HFF-Myc (cell line): ENCODE measurements at regions not wholly inside any gene's neighbourhood (a gene's known extent, or its start where the extent isn't known, plus 50 kb on each side); places are given as distances from the start of the nearest gene placed in this dataset.
"Not testable (repeated sequence)": the region's sequence is repeated elsewhere in the genome, so short reads cannot be mapped to it uniquely, and the experiment has no call there.

Experiments
- DNase-seq: peaks from one replicate; pipeline ENCODE4 v3.0.0-alpha.2; 2011; ENCODE audit warnings: low read depth; ENCODE audit errors: extremely low read depth
- H3K4me3 ChIP-seq: replicated peaks from 2 replicates; pipeline ENCODE4 v1.5.1; 2011; ENCODE audit warnings: low read depth, mild to moderate bottlenecking, control low read depth, low read length
- TF ChIP-seq, protein P1 (sequence below): IDR thresholded peaks from 2 replicates; pipeline ENCODE4 v1.5.1; 2012; ENCODE audit warnings: mild to moderate bottlenecking, low read depth, low read length, control low read depth; ENCODE audit errors: missing control alignments

DNA sequence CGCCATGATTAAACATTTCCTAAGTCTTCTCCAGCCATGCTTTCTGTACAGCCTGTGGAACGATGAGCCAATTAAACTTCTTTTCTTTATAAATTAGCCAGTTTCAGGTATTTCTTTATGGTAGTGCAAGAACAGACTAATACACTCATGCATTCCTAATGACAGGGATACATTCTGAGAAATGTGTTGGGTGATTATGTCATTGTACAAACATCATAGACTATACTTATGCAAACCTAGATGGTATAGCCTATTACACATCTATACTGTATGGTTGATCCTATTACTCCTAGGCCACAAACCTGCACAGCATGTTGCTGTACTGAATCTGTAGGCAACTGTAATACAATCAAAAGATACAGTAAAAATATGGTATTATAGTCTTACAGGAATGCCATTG is 83.1 kb downstream of the ATOH1 start:
- DNase-seq = no peak
- no peak overlapping the region for H3K4me3 ChIP-seq
- TF ChIP-seq, protein P1, sequence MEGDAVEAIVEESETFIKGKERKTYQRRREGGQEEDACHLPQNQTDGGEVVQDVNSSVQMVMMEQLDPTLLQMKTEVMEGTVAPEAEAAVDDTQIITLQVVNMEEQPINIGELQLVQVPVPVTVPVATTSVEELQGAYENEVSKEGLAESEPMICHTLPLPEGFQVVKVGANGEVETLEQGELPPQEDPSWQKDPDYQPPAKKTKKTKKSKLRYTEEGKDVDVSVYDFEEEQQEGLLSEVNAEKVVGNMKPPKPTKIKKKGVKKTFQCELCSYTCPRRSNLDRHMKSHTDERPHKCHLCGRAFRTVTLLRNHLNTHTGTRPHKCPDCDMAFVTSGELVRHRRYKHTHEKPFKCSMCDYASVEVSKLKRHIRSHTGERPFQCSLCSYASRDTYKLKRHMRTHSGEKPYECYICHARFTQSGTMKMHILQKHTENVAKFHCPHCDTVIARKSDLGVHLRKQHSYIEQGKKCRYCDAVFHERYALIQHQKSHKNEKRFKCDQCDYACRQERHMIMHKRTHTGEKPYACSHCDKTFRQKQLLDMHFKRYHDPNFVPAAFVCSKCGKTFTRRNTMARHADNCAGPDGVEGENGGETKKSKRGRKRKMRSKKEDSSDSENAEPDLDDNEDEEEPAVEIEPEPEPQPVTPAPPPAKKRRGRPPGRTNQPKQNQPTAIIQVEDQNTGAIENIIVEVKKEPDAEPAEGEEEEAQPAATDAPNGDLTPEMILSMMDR = no peak

DNA sequence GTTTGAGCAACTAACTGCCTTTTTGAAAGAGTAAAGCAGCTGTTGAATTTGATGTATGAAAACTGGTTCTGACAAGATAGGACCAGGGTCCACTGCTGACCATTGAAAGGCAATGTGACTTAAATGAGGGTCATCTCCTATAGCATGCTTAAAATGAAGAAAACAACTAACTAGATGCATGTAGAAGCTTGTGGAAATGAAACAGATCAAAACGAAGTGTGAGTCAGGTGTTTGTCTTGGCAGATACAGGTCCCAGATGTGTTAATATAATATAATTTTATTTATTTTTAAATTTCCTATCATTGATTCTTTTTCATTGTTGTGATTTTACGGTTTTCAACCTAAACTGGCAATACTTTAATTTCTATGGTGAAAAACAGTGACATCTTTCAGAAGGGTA is 83.6 kb downstream of the ATOH1 start:
- TF ChIP-seq, protein P1 = no peak

DNA sequence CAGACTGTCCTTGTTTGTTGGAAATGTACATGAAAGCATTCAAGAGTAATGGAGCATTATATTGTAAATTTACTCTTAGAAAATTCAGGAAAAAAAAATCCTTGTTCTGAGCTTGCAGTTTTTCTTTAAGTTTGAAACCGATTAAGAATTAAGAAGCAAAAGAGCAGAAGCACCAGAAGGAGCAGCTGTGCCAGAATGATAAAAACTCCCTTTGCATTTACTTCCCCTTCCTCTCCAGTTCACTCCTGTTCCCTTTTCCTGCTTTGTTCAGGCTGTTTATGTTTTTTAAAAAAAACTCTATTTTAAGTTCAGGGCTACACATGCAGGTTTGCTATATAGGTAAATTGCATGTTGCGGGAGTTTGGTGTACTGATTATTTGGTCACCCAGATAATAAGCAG is 90.3 kb downstream of the ATOH1 start:
- H3K4me3 ChIP-seq = no peak overlapping the region
- DNase-seq = no peak
- TF ChIP-seq, protein P1 = no peak

More for the DNA sequence above, 83.6 kb downstream of the ATOH1 start:
- H3K4me3 ChIP-seq = no peak overlapping the region
- DNase-seq = no peak

DNA sequence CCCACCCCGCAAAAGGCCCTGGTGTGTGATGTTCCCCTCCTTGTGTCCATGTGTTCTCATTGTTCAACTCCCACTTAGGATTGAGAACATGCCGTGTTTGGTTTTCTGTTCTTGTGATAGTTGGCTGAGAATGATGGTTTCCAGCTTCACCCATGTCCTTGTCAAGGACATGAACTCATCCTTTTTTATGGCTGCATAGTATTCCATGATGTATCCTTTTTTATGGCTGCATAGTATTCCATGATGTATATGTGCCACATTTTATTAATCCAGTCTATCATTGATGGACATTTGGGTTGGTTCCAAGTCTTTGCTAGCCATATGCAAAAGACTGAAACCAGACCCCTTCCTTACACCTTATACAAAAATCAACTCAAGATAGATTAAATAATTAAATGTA is 95.0 kb downstream of the ATOH1 start:
- DNase-seq, H3K4me3 ChIP-seq: not testable (repeated sequence)

DNA sequence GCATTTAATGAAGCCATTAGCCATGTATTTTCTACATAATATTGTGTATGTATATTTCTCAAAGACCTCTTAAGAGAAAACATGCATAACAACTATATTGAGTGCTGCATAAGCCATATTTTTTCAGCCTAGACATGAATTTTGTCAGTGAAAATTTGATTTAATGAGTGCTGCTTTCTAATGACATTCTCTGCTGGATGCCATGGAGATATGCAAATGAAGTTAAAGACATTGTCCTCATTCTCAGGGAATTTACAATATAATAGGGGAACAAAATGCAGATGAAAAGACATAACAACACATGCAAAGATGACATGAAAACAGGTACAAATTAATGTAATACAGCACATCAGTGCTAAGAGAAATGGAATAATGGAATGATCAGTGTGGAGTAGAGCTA is 118.7 kb downstream of the ATOH1 start:
- DNase-seq = no peak
- TF ChIP-seq, protein P1 = no peak
- no peak overlapping the region for H3K4me3 ChIP-seq

DNA sequence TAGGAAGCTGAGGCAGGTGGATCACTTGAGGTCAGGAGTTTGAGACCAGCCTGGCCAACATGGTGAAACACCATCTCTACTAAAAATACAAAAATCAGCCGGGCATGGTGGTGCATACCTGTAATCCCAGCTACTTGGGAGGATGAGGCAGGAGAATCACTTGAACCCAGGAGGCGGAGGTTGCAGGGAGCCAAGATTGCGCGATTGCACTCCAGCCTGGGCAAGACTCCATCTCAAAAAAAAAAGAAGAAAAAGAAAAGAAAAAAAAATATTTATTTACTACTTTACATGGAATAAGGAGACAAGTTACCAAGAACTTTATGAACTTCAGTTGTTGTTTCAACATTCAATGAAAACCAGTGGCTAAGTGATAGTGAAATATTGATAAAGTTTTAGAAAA is 121.7 kb downstream of the ATOH1 start:
- DNase-seq, H3K4me3 ChIP-seq: not testable (repeated sequence)

DNA sequence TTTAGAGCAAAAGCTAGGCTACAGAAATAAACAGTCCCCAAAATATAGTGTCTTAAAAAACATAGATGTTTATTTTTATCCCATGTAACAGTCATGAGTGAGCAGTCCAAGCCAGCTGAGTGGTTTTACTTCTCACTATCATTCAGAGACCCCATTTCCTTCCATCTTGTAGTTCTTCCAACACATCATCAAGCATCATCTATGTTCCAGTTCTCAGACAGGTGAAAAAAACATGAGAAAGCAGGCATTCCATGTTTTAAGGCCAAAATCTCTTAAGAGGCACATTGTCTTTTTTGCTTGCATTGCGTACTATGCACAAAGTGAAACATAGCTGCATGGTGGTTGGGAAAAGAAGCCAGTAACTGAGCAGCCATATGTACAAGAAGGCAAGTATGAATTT is 128.6 kb downstream of the ATOH1 start:
- TF ChIP-seq, protein P1 = no peak
- no peak overlapping the region for H3K4me3 ChIP-seq
- no peak for DNase-seq

DNA sequence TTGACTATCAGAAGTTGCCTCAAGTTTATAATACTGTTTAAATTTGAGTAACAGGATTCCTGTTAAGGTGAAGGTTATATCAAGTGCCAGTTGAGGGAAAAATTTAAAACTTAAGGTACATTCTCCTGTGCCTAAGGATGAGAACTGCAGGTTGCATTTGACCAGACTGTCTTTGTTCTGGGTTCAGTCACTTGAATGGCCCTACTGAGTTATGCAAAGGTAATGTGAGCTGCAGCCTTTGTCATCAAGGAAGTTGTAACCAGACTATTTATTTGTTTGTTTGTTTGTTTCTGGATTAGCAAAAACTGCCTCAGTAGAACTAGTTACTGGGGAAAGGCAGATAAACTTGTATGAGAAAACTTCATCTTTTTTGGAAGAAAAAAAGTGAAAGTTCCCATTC is 131.9 kb downstream of the ATOH1 start:
- TF ChIP-seq, protein P1 = no peak
- no peak for DNase-seq
- no peak overlapping the region for H3K4me3 ChIP-seq
